Kidney (tissue), 13 donors: ENCODE measurements at regions not wholly inside any gene's neighbourhood (a gene's known extent, or its start where the extent isn't known, plus 50 kb on each side); places are given as distances from the start of the nearest gene placed in this dataset.

Source experiments
- DNase-seq, 5 donors: peaks; one replicate each; pipeline ENCODE4 v3.0.0-alpha.2; 2013 to 2020
- FAIRE-seq: peaks from 2 replicates; lab custom pipeline; 2012; peaks lifted over from hg19 to GRCh38; lab: Jason Lieb, UNC
- H3K27ac ChIP-seq, 2 donors: one replicate each; pipeline ENCODE4 v1.7.0; 2013; ENCODE audit warnings: low read depth in 2 of 2, low read length in 2 of 2, inconsistent platforms in 1 of 2
- H3K27me3 ChIP-seq: one replicate; pipeline ENCODE4 v1.7.1; 2013; ENCODE audit warnings: low read length, inconsistent platforms; ENCODE audit not compliant: control insufficient read depth, insufficient read depth
- H3K36me3 ChIP-seq, 3 donors: one replicate each; pipeline versions ENCODE4 v1.7.0 to v1.7.1; 2013; ENCODE audit warnings: low read length in 3 of 3, control low read depth in 1 of 3, inconsistent platforms in 1 of 3; ENCODE audit not compliant: insufficient read depth in 3 of 3, control insufficient read depth in 2 of 3
- H3K4me1 ChIP-seq, 3 donors: one replicate each; pipeline versions ENCODE4 v1.7.0 to v1.7.1; 2013; ENCODE audit warnings: low read length in 3 of 3, inconsistent platforms in 1 of 3, low read depth in 1 of 3; ENCODE audit not compliant: control insufficient read depth in 2 of 3, insufficient read depth in 2 of 3
- H3K4me3 ChIP-seq, 3 donors: one replicate each; pipeline versions ENCODE4 v1.7.0 to v1.8.1; 2013; ENCODE audit warnings: low read length in 3 of 3, control low read depth in 1 of 3, inconsistent platforms in 1 of 3
- H3K9ac ChIP-seq, 3 donors: one replicate each; pipeline versions ENCODE4 v1.7.0 to v1.7.1; 2013; ENCODE audit warnings: low read length in 3 of 3, control low read depth in 1 of 3, inconsistent platforms in 1 of 3
- H3K9me3 ChIP-seq, 3 donors: one replicate each; pipeline versions ENCODE4 v1.7.0 to v1.7.1; 2013; ENCODE audit warnings: low read length in 3 of 3, control low read depth in 1 of 3, inconsistent platforms in 1 of 3; ENCODE audit not compliant: control insufficient read depth in 2 of 3, insufficient read depth in 1 of 3
- intact Hi-C: fragments of 100-400 bp; cut with DNase I; formaldehyde crosslinking; loops from one replicate; pipeline ENCODE4 v1.11.1; 2022
- TF ChIP-seq, protein P1 (sequence below): IDR thresholded peaks from 3 replicates; pipeline ENCODE4 v1.5.1; 2012; ENCODE audit warnings: mild to moderate bottlenecking, moderate library complexity, borderline replicate concordance; ENCODE audit not compliant: insufficient read depth; ENCODE audit errors: extremely low read depth
- donor health status: control.
- donor health status: control.
- donor health status: control.
- donor health status: control.
- donor health status: control.
- donor health status: DM: yes; HTN: yes; CAD: no.
- donor health status: Normal renal cell carcinoma (clear cell type).

DNA sequence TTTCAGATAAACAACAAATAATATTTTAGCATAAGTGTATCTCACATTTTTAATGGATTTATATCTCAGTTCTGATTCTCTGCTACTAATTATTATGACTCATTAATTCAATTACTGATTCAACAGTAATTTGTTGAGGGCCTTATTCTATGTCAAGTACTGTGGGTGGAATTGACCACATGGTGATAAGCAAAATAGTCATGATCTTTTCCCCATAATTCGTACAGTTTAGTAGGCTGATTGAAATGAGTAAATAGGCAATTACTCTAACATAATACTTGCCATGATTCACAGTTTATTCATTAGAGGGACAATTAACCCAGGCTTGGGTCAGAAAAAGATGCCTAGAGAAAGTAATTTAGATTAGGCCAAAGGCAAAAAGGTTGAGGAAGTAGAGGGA, 60.9 kb upstream of the SLC4A7 start:
- Histone ChIP-seq H3K27ac (no peak overlapping the region), H3K4me3 (no peak overlapping the region), H3K4me1 (no peaks in the 10 kb centered on the region), H3K9ac (no peak overlapping the region), H3K27me3 (no peaks in the 10 kb centered on the region), H3K36me3 (no peaks in the 10 kb centered on the region), H3K9me3 (no peaks in the 10 kb centered on the region)
- intact Hi-C loops = no loop called here
- no peak for FAIRE-seq
- no peak for DNase-seq
- TF ChIP-seq, protein P1, sequence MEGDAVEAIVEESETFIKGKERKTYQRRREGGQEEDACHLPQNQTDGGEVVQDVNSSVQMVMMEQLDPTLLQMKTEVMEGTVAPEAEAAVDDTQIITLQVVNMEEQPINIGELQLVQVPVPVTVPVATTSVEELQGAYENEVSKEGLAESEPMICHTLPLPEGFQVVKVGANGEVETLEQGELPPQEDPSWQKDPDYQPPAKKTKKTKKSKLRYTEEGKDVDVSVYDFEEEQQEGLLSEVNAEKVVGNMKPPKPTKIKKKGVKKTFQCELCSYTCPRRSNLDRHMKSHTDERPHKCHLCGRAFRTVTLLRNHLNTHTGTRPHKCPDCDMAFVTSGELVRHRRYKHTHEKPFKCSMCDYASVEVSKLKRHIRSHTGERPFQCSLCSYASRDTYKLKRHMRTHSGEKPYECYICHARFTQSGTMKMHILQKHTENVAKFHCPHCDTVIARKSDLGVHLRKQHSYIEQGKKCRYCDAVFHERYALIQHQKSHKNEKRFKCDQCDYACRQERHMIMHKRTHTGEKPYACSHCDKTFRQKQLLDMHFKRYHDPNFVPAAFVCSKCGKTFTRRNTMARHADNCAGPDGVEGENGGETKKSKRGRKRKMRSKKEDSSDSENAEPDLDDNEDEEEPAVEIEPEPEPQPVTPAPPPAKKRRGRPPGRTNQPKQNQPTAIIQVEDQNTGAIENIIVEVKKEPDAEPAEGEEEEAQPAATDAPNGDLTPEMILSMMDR = no peak

DNA sequence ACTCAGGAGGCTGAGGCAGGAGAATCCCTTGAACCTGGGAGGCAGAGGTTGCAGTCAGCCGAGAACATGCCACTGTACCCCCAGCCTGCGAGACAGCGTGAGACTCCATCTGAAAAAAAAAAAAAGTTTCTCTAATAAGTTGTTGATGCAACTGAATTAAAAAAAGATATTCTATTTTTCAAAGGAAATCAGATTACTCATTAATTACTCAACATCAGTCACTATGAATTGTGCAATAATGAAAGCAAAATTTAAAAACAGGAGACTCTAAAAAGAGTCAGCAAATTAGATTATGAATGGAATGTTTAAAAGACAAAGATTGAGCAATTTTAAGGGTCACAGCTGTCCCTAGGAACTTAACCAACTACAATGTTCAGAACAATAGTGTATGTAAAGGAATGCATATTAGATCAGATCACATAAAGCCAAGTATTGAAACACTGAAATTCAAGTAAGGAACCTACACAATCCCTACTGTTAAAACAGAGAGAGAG, 60.2 kb upstream of the SLC4A7 start:
- no peak overlapping the region for H3K4me3 ChIP-seq
- FAIRE-seq (no peak), DNase-seq (no peak)
- TF ChIP-seq, protein P1 = no peak
- H3K9ac ChIP-seq = no peak overlapping the region
- H3K9me3 ChIP-seq = no peaks in the 10 kb centered on the region
- H3K27me3 ChIP-seq = no peaks in the 10 kb centered on the region
- no peaks in the 10 kb centered on the region for H3K36me3 ChIP-seq
- H3K4me1 ChIP-seq = no peaks in the 10 kb centered on the region
- no peak overlapping the region for H3K27ac ChIP-seq
- intact Hi-C loops = no loop called here

DNA sequence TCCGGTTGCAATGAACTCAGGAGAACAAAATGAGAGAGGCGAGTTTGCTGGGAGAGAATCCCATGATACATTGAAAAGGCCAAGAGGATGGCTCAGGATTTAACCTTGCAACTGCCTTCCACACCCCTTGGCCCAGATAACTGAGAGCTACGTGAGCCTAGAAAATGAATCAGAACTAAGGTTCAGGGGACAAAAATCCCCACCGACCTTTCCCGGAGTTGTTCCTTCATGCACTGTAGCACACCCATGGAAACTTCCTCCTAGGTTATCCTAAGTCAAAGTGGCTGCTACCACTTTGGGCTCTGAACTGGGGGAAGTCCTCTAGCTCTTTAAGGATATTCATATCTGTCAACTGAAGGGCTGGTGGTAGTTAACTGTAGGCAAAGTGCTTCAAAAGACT, 58.3 kb upstream of the SLC4A7 start:
- no peaks in the 10 kb centered on the region for H3K36me3 ChIP-seq
- no peak overlapping the region for H3K27ac ChIP-seq
- intact Hi-C loops = no loop called here
- H3K4me1 ChIP-seq = no peaks in the 10 kb centered on the region
- no peak overlapping the region for H3K4me3 ChIP-seq
- TF ChIP-seq, protein P1 = no peak
- DNase-seq (no peak), FAIRE-seq (no peak)
- H3K9me3 ChIP-seq = no peaks in the 10 kb centered on the region
- no peak overlapping the region for H3K9ac ChIP-seq
- H3K27me3 ChIP-seq = no peaks in the 10 kb centered on the region

DNA sequence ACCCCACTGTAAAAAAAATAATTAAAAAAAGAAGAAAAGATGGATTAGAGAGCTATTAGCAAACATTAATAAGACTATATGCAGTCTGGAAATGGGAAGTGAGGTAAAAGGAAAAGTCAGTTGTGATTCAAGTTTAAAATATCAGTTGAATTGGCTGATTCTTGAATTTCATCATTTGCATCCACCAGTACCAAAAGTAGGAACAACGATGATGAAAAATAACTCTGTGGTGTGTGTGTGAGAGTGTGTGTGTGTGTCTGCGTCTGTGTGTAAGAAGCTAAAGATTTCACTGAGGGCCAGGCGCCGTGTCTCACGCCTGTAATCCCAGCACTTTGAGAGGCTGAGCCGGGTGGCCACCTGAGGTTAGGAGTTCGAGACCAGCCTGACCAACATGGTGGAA, 56.0 kb upstream of the SLC4A7 start:
- TF ChIP-seq, protein P1 = no peak
- H3K27me3 ChIP-seq = no peaks in the 10 kb centered on the region
- H3K9me3 ChIP-seq = no peaks in the 10 kb centered on the region
- no peaks in the 10 kb centered on the region for H3K4me1 ChIP-seq
- no peaks in the 10 kb centered on the region for H3K36me3 ChIP-seq
- DNase-seq (no peak), FAIRE-seq (no peak)
- H3K27ac ChIP-seq = no peak overlapping the region
- intact Hi-C loops = no loop called here
- H3K9ac ChIP-seq = no peak overlapping the region
- H3K4me3 ChIP-seq = no peak overlapping the region
